Neuron (in vitro differentiated cells): ENCODE measurements at regions not wholly inside any gene's neighbourhood (a gene's known extent, or its start where the extent isn't known, plus 50 kb on each side); places are given as distances from the start of the nearest gene placed in this dataset.
"Not testable (repeated sequence)": the region's sequence is repeated elsewhere in the genome, so short reads cannot be mapped to it uniquely, and the experiment has no call there.

ENCODE experiments used
- H2AFZ ChIP-seq: one replicate; pipeline ENCODE4 v1.6.1; 2013; ENCODE audit warnings: low read depth, mild to moderate bottlenecking, inconsistent platforms, low read length, moderate library complexity
- H3K27me3 ChIP-seq: one replicate; pipeline ENCODE4 v1.6.1; 2013; ENCODE audit warnings: low read length; ENCODE audit not compliant: insufficient read depth
- H3K36me3 ChIP-seq: one replicate; pipeline ENCODE4 v1.6.1; 2013; ENCODE audit warnings: low read length; ENCODE audit not compliant: insufficient read depth
- H3K4me1 ChIP-seq: one replicate; pipeline ENCODE4 v1.6.1; 2013; ENCODE audit warnings: low read length; ENCODE audit not compliant: insufficient read depth
- H3K4me3 ChIP-seq: 2 replicates; pipeline ENCODE4 v1.5.1; 2013; ENCODE audit warnings: mild to moderate bottlenecking, low read length, moderate library complexity
- H3K9me3 ChIP-seq: one replicate; pipeline ENCODE4 v1.6.1; 2013; ENCODE audit warnings: low read length

GRCh38 chr6:168190646-168191443, 111.8 kb upstream of the FRMD1 start:
- H3K36me3 ChIP-seq = no peaks in the 10 kb centered on the region
- H3K4me3 ChIP-seq = no peak overlapping the region

GRCh38 chr6:168190014-168190405, 111.0 kb upstream of the FRMD1 start:
- Histone ChIP-seq H3K4me3 (no peak overlapping the region), H3K27me3 (no peaks in the 10 kb centered on the region), H2AFZ (no peak overlapping the region), H3K9me3 (peaks cover 3% of the 10 kb centered on the region), H3K4me1 (no peaks in the 10 kb centered on the region), H3K36me3 (no peaks in the 10 kb centered on the region)

More at GRCh38 chr6:168190646-168191443, 111.8 kb upstream of the FRMD1 start:
- Histone ChIP-seq H3K9me3 (peaks cover 3% of the 10 kb centered on the region), H3K27me3 (no peaks in the 10 kb centered on the region), H2AFZ (no peak overlapping the region), H3K4me1 (no peaks in the 10 kb centered on the region)

DNA sequence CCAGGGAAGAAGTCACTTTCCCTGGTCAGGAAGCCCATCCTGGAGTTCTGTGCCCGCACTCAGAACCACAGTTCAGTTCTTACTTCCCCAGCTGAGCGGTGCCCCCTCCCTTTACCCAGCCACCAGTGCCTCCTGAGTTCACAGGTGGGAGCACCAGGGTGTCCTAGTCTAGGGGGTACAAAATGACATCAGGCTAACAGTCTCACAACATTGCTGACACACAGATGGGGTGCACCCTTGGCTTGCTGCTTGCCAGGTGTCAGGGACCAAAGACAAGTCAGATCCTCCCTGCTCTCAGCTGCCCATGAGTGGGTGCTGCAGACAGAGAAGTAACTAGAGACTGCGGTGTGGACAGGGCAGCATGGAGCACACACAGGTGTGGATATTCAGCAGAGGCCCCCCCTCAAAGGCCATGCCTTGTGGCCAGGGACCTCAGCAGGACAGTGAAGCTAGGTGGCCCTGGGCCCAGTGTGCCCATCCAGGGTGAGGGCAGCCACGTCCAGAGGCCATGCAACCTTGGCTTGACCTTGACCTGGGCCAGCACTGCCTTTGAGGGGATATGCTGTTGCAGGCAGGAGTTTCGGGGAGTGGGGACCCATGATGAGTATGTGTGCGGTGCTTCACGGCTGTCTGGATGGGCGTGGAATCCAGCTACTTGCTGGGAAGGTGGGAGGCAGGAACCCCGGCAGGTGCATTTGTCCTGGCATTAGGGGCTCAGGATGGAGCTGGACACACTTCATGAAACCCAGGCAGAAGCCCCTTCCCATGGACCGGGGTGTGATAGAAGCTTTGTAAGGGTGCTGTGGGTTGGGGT, 110.4 kb upstream of the FRMD1 start:
- Histone ChIP-seq H3K4me3 (no peak overlapping the region), H3K27me3 (no peaks in the 10 kb centered on the region), H3K9me3 (peaks cover 3% of the 10 kb centered on the region), H3K4me1 (no peaks in the 10 kb centered on the region), H3K36me3 (no peaks in the 10 kb centered on the region), H2AFZ (no peak overlapping the region)

- no peaks in the 10 kb centered on the region for H3K36me3 ChIP-seq
- H2AFZ ChIP-seq = no peak overlapping the region
- H3K4me1 ChIP-seq = no peaks in the 10 kb centered on the region
- peaks cover 3% of the 10 kb centered on the region for H3K9me3 ChIP-seq
- H3K27me3 ChIP-seq = no peaks in the 10 kb centered on the region
- no peak overlapping the region for H3K4me3 ChIP-seq
Measured at GRCh38 chr6:168188369-168189199, 109.6 kb upstream of the FRMD1 start.

DNA sequence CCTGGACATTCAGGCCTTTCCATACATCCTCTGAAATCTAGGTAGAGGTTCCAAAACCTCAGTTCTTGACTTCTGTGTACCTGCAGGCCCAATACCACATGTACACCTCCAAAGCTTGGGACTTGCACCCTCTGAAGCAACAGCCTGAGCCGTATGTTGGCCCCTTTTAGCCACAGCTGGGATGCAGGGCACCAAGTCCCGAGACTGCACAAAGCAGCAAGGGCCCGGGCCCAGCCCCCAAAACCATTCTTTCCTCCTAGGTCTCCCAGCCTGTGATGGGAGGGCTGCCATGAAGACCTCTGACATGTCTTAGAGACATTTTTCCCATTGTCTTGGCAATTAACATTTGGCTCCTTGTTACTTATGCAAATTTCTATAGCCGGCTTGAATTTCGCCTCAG, 107.4 kb upstream of the FRMD1 start:
- no peak overlapping the region for H2AFZ ChIP-seq
- no peak overlapping the region for H3K4me3 ChIP-seq
- H3K4me1 ChIP-seq = no peaks in the 10 kb centered on the region
- no peaks in the 10 kb centered on the region for H3K36me3 ChIP-seq
- H3K27me3 ChIP-seq = no peaks in the 10 kb centered on the region
- H3K9me3 ChIP-seq = peaks cover 3% of the 10 kb centered on the region

GRCh38 chr6:168186018-168186417, 107.0 kb upstream of the FRMD1 start:
- not testable (repeated sequence) for H3K36me3 ChIP-seq, H3K27me3 ChIP-seq, H3K4me3 ChIP-seq, H3K9me3 ChIP-seq, H2AFZ ChIP-seq, H3K4me1 ChIP-seq

DNA sequence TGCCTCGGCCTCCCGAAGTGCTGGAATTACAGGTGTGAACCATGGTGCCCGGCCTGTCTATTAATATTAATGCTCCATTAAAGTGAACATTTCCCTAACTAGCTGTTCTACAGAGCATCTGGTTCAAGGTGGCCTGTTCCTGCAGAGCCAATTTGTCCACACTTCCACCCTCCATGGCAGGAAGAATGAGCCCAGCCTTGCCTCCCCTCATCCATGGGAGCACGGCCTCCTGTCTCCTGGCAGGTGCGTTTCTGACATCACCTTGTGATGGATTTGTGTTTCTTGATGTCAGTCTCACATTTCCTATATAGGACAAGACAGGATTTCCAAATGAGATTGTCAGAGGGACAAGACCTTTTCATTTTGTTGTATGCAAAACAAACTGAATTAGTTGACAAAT, 105.7 kb upstream of the FRMD1 start:
- no peaks in the 10 kb centered on the region for H3K36me3 ChIP-seq
- H3K27me3 ChIP-seq = no peaks in the 10 kb centered on the region
- H3K4me1 ChIP-seq = no peaks in the 10 kb centered on the region
- no peak overlapping the region for H2AFZ ChIP-seq
- H3K9me3 ChIP-seq = peaks cover 3% of the 10 kb centered on the region
- no peak overlapping the region for H3K4me3 ChIP-seq

- no peaks in the 10 kb centered on the region for H3K36me3 ChIP-seq
- no peaks in the 10 kb centered on the region for H3K27me3 ChIP-seq
- H2AFZ ChIP-seq = no peak overlapping the region
Measured at GRCh38 chr6:168183613-168183970, 104.6 kb upstream of the FRMD1 start.

GRCh38 chr6:168182908-168183612, 104.0 kb upstream of the FRMD1 start:
- no peak overlapping the region for H3K4me3 ChIP-seq
- H3K9me3 ChIP-seq = peaks cover 3% of the 10 kb centered on the region
- no peaks in the 10 kb centered on the region for H3K27me3 ChIP-seq
- no peaks in the 10 kb centered on the region for H3K36me3 ChIP-seq
- no peak overlapping the region for H2AFZ ChIP-seq
- H3K4me1 ChIP-seq = no peaks in the 10 kb centered on the region

More at GRCh38 chr6:168183613-168183970, 104.6 kb upstream of the FRMD1 start:
- Histone ChIP-seq H3K4me3 (no peak overlapping the region), H3K9me3 (peaks cover 3% of the 10 kb centered on the region), H3K4me1 (no peaks in the 10 kb centered on the region)

DNA sequence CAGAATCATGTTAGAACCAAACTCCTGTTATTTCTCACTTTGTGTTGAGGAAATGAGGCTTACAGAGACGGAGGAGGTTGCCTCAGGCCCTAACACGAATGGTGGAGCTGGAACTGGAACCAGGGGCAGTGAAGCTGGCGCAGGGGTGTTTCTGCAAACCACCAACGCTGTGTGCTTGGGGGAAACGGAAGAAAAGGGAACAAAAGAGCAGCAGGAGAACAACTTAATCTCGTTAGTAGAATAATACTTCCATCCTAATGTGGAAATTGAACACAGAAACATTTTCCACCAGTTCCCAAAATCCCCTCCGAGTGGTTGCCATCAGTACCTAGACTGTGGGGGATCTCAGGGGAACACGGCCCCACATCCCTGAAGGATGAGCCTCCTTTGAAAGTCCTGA, 103.4 kb upstream of the FRMD1 start:
- Histone ChIP-seq H2AFZ (no peak overlapping the region), H3K4me3 (no peak overlapping the region), H3K27me3 (no peaks in the 10 kb centered on the region), H3K36me3 (no peaks in the 10 kb centered on the region), H3K4me1 (peaks cover 3% of the 10 kb centered on the region), H3K9me3 (peaks cover 1% of the 10 kb centered on the region)

DNA sequence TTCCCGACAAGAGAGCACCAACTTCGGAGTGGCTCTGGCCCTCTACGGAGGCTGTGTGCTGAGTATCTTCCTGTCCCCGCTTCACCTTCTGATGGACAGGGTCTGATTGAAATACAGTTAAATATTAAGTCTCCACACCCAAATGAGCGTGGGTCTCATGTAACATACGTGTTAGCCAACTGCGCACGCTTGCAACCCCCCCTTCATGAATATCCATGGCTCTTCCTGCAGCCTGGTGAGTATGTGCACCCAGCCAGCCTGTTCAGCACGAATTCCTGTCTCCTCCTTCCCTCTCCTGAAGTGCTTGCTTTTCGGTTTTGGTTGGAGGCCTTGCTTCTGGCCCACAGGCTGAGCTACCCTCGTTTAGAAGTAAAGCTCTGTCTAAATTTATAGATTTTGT, 102.9 kb upstream of the FRMD1 start:
- Histone ChIP-seq H3K27me3 (no peaks in the 10 kb centered on the region), H3K4me1 (peaks cover 8% of the 10 kb centered on the region), H2AFZ (no peak overlapping the region), H3K36me3 (no peaks in the 10 kb centered on the region), H3K9me3 (no peaks in the 10 kb centered on the region), H3K4me3 (no peak overlapping the region)

DNA sequence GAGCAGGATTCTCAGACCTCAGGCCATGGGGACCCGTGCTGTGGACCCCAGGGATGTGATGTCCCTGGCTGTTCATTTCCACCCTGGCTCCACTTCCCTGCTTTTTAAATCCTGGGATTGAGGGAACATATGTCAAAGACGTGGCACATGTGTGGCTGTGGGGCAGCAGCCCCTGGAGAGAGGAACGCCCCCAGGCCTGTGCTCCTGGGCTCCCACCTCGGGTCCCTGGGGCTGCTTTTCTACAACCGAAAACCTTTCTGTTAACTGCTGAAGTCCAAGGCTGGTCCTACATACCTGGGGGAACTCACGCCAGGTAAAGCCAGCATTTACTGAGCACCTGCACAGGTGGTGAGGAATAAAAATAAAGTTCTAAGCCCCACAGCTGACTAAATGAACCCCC, 102.3 kb upstream of the FRMD1 start:
- Histone ChIP-seq H3K9me3 (no peaks in the 10 kb centered on the region), H3K4me3 (no peak overlapping the region), H3K36me3 (no peaks in the 10 kb centered on the region), H2AFZ (no peak overlapping the region), H3K4me1 (peaks cover 11% of the 10 kb centered on the region), H3K27me3 (no peaks in the 10 kb centered on the region)
